ENCODE measurements at regions not wholly inside any gene's neighbourhood (a gene's known extent, or its start where the extent isn't known, plus 50 kb on each side); places are given as distances from the start of the nearest gene placed in this dataset.

DNA sequence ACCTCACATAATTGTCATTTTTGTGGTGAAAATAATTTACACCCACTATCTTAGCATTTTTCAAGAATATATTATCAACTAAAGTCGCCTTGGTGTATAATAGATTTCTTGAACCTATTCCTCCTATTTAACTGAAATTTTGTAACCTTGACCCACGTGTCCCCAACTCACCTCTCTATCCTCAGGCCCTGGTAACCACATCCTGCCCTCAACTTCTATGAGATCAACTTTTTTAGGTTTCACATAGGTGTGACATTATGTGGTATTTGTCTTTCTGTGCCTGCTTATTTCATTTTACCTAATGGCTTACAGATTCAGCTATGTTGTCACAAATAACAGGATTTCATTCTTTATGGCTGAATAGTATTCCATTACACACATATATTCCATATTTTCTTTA lies 73.0 kb upstream of the CNTNAP4 start:
- no peaks in the 10 kb centered on the region for H3K36me3 ChIP-seq (ENCODE audit: control insufficient read depth, insufficient read depth, low read length)
- intact Hi-C loops (cut with micrococcal nuclease) = no loop called here
- H3K27me3 Mint-ChIP-seq (ENCODE audit: low read depth in 2 of 2) = no peaks in the 10 kb centered on the region
- no peaks in the 10 kb centered on the region for H3K9me3 ChIP-seq (ENCODE audit: control insufficient read depth, insufficient read depth, low read length)
- H3K36me3 Mint-ChIP-seq = peaks cover 17% of the 10 kb centered on the region
- no peak overlapping the region for H3K27ac Mint-ChIP-seq
- WGBS (ENCODE audit: insufficient coverage) = 47% methylated on average over 2 of the region's 2 CpGs
- TF ChIP-seq, protein P1, sequence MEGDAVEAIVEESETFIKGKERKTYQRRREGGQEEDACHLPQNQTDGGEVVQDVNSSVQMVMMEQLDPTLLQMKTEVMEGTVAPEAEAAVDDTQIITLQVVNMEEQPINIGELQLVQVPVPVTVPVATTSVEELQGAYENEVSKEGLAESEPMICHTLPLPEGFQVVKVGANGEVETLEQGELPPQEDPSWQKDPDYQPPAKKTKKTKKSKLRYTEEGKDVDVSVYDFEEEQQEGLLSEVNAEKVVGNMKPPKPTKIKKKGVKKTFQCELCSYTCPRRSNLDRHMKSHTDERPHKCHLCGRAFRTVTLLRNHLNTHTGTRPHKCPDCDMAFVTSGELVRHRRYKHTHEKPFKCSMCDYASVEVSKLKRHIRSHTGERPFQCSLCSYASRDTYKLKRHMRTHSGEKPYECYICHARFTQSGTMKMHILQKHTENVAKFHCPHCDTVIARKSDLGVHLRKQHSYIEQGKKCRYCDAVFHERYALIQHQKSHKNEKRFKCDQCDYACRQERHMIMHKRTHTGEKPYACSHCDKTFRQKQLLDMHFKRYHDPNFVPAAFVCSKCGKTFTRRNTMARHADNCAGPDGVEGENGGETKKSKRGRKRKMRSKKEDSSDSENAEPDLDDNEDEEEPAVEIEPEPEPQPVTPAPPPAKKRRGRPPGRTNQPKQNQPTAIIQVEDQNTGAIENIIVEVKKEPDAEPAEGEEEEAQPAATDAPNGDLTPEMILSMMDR (IDR thresholded peaks at IDR 0.05) = no peak
- H3K4me1 Mint-ChIP-seq = no peaks in the 10 kb centered on the region
- H3K27ac ChIP-seq (ENCODE audit: low read length) = no peak overlapping the region
- H3K4me3 Mint-ChIP-seq = no peak overlapping the region
- DNase-seq = no peak
- H3K27me3 ChIP-seq (ENCODE audit: control insufficient read depth, insufficient read depth, low read length) = no peaks in the 10 kb centered on the region
- peaks cover 11 to 26% of the 10 kb centered on the region in 2 donors for H3K9me3 Mint-ChIP-seq
- ATAC-seq = no peak
- H3K4me1 ChIP-seq (ENCODE audit: control insufficient read depth, insufficient read depth, low read length) = no peaks in the 10 kb centered on the region
- no peak overlapping the region for H3K4me3 ChIP-seq (ENCODE audit: low read length)

GRCh38 chr16:76207270-76207669 lies 69.9 kb upstream of the CNTNAP4 start:
- H3K27me3 Mint-ChIP-seq (ENCODE audit: low read depth in 2 of 2) = no peaks in the 10 kb centered on the region
- TF ChIP-seq, protein P1 (IDR thresholded peaks at IDR 0.05) = no peak
- H3K36me3 ChIP-seq (ENCODE audit: control insufficient read depth, insufficient read depth, low read length) = no peaks in the 10 kb centered on the region
- no peaks in the 10 kb centered on the region for H3K27me3 ChIP-seq (ENCODE audit: control insufficient read depth, insufficient read depth, low read length)
- no peaks in the 10 kb centered on the region for H3K4me1 Mint-ChIP-seq
- peaks cover 17% of the 10 kb centered on the region for H3K36me3 Mint-ChIP-seq
- no peak overlapping the region for H3K4me3 ChIP-seq (ENCODE audit: low read length)
- ATAC-seq = no peak
- H3K27ac Mint-ChIP-seq = no peak overlapping the region
- no peak overlapping the region for H3K27ac ChIP-seq (ENCODE audit: low read length)
- WGBS (ENCODE audit: insufficient coverage) = 60% methylated on average over 3 of the region's 3 CpGs
- H3K9me3 Mint-ChIP-seq = peaks cover 15 to 35% of the 10 kb centered on the region in 2 donors
- intact Hi-C loops (cut with micrococcal nuclease) = no loop called here
- DNase-seq = no peak
- H3K9me3 ChIP-seq (ENCODE audit: control insufficient read depth, insufficient read depth, low read length) = no peaks in the 10 kb centered on the region
- no peak overlapping the region for H3K4me3 Mint-ChIP-seq
- no peaks in the 10 kb centered on the region for H3K4me1 ChIP-seq (ENCODE audit: control insufficient read depth, insufficient read depth, low read length)

- H3K9me3 ChIP-seq (ENCODE audit: control insufficient read depth, insufficient read depth, low read length) = no peaks in the 10 kb centered on the region
- no peak overlapping the region for H3K27ac ChIP-seq (ENCODE audit: low read length)
- peaks cover 16 to 37% of the 10 kb centered on the region in 2 donors for H3K9me3 Mint-ChIP-seq
- no peak for DNase-seq
- TF ChIP-seq, protein P1 (IDR thresholded peaks at IDR 0.05) = no peak
- intact Hi-C loops (cut with micrococcal nuclease) = no loop called here
- ATAC-seq = no peak
- H3K36me3 Mint-ChIP-seq = peaks cover 11% of the 10 kb centered on the region
- no peaks in the 10 kb centered on the region for H3K27me3 Mint-ChIP-seq (ENCODE audit: low read depth in 2 of 2)
- no peaks in the 10 kb centered on the region for H3K4me1 ChIP-seq (ENCODE audit: control insufficient read depth, insufficient read depth, low read length)
- H3K4me3 Mint-ChIP-seq = no peak overlapping the region
- H3K27ac Mint-ChIP-seq = no peak overlapping the region
- no peaks in the 10 kb centered on the region for H3K4me1 Mint-ChIP-seq
- 76% methylated on average over 5 of the region's 5 CpGs for WGBS (ENCODE audit: insufficient coverage)
- no peaks in the 10 kb centered on the region for H3K27me3 ChIP-seq (ENCODE audit: control insufficient read depth, insufficient read depth, low read length)
- no peak overlapping the region for H3K4me3 ChIP-seq (ENCODE audit: low read length)
- H3K36me3 ChIP-seq (ENCODE audit: control insufficient read depth, insufficient read depth, low read length) = no peaks in the 10 kb centered on the region
Observed at GRCh38 chr16:76210157-76210556, 67.0 kb upstream of the CNTNAP4 start.

- intact Hi-C loops (cut with micrococcal nuclease) = no loop called here
- Mint-ChIP-seq H3K27me3 (ENCODE audit: low read depth in 2 of 2) (no peaks in the 10 kb centered on the region), H3K4me1 (no peaks in the 10 kb centered on the region), H3K27ac (no peak overlapping the region), H3K4me3 (no peak overlapping the region), H3K9me3 (peaks cover 12 to 17% of the 10 kb centered on the region in 2 donors), H3K36me3 (no peaks in the 10 kb centered on the region)
- H3K27me3 ChIP-seq (ENCODE audit: control insufficient read depth, insufficient read depth, low read length) = no peaks in the 10 kb centered on the region
- no peaks in the 10 kb centered on the region for H3K36me3 ChIP-seq (ENCODE audit: control insufficient read depth, insufficient read depth, low read length)
- H3K27ac ChIP-seq (ENCODE audit: low read length) = no peak overlapping the region
- H3K4me3 ChIP-seq (ENCODE audit: low read length) = no peak overlapping the region
- ATAC-seq = no peak
- no peak for DNase-seq
- H3K4me1 ChIP-seq (ENCODE audit: control insufficient read depth, insufficient read depth, low read length) = no peaks in the 10 kb centered on the region
- no peaks in the 10 kb centered on the region for H3K9me3 ChIP-seq (ENCODE audit: control insufficient read depth, insufficient read depth, low read length)
- TF ChIP-seq, protein P1 (IDR thresholded peaks at IDR 0.05) = no peak
Observed at GRCh38 chr16:76213860-76214259, 63.3 kb upstream of the CNTNAP4 start.

Data from natural killer cell (primary cell).